Ovary (tissue), 7 donors: ENCODE measurements at regions not wholly inside any gene's neighbourhood (a gene's known extent, or its start where the extent isn't known, plus 50 kb on each side); places are given as distances from the start of the nearest gene placed in this dataset.

Experiments
- DNase-seq, 5 donors: peaks; one replicate each; pipeline ENCODE4 v3.0.0-alpha.2; 2019 to 2020
- H3K27ac ChIP-seq, 2 donors: fragments of 200-600 bp; one replicate each; pipeline versions ENCODE4 v1.5.1 to v1.8.0; 2019 to 2022
- H3K27me3 ChIP-seq: fragments of 200-600 bp; one replicate; pipeline ENCODE4 v1.8.0; 2022
- H3K36me3 ChIP-seq: fragments of 200-600 bp; sonication (generic); one replicate; pipeline ENCODE4 v1.5.1; 2019
- H3K4me1 ChIP-seq: one replicate; pipeline ENCODE4 v1.8.1; 2013; ENCODE audit warnings: mild to moderate bottlenecking, moderate library complexity; ENCODE audit not compliant: insufficient read depth
- H3K4me3 ChIP-seq: fragments of 200-600 bp; sonication (generic); one replicate; pipeline ENCODE4 v1.5.1; 2017
- H3K9me3 ChIP-seq, 2 donors: fragments of 200-600 bp in 1 of 2; sonication (generic) in 1 of 2; one replicate each; pipeline versions ENCODE4 v1.5.1 to v1.8.1; 2013 to 2019; ENCODE audit warnings: mild to moderate bottlenecking in 1 of 2, moderate library complexity in 1 of 2
- CTCF ChIP-seq, 3 donors: fragments of 450-650 bp in 2 of 3; fragments of 200-600 bp in 1 of 3; IDR thresholded peaks; one replicate each; pipeline versions ENCODE4 v1.5.1 to v1.8.0; 2016 to 2022; ENCODE audit warnings: antibody characterized with exemption in 3 of 3, mild to moderate bottlenecking in 1 of 3
- EP300 ChIP-seq: sonication (generic); formaldehyde crosslinking; IDR thresholded peaks from one replicate; pipeline ENCODE4 v1.6.1; 2017; ENCODE audit warnings: antibody characterized with exemption
- POLR2A ChIP-seq: fragments of 450-650 bp; IDR thresholded peaks from one replicate; pipeline ENCODE4 v1.6.1; 2017; ENCODE audit warnings: antibody characterized with exemption, mild to moderate bottlenecking, moderate library complexity
- WGBS, 3 donors: extraction: QIAGEN DNeasy Blood & Tissue Kit in 1 of 3; methylation state at CpG; one replicate each; pipeline versions ENCODE4 v1.1.5 to v1.1.7; 2013 to 2017; 5-methylcytosine and 5-hydroxymethylcytosine counted together
- intact Hi-C, 4 donors: fragments of 100-400 bp; cut with DNase I; formaldehyde crosslinking; loops; one replicate each; pipeline versions ENCODE4 v1.11.0 to v1.15.1; 2022 to 2023
- donor health status: DM: no; HTN: no; CAD: no; lungs with moderate emphysema.
- donor health status: DM: no; HTN: no; CAD: no.
- donor health status: Bipolar disorder and iron deficiency.
- donor health status: DM: no; HTN: no; CAD: no.
- donor health status: DM: yes; HTN: yes; CAD: no.

- Histone ChIP-seq H3K36me3 (no peaks in the 10 kb centered on the region), H3K4me1 (peaks cover 1% of the 10 kb centered on the region), H3K4me3 (no peak overlapping the region), H3K27me3 (no peaks in the 10 kb centered on the region), H3K27ac (no peak overlapping the region), H3K9me3 (no peaks in the 10 kb centered on the region)
- TF ChIP-seq CTCF (IDR thresholded peaks at IDR 0.05) (no peak), EP300 (no peak), POLR2A (no peak)
- WGBS, 3 donors: 90 to 93% (median 93%) methylated on average over 3 of the region's 3 CpGs
- DNase-seq: no peak
- intact Hi-C loops: no loop called here
Measured at GRCh38 chr21:16608209-16608830, 878.5 kb downstream of the USP25 start.

- Histone ChIP-seq H3K27ac (no peak overlapping the region), H3K9me3 (no peaks in the 10 kb centered on the region), H3K36me3 (no peaks in the 10 kb centered on the region), H3K4me1 (no peaks in the 10 kb centered on the region), H3K27me3 (no peaks in the 10 kb centered on the region), H3K4me3 (no peak overlapping the region)
- no peak for DNase-seq
- intact Hi-C loops: no loop called here
- 75 to 88% (median 84%) methylated on average over 2 of the region's 2 CpGs for WGBS, 3 donors
- TF ChIP-seq CTCF (IDR thresholded peaks at IDR 0.05) (no peak), EP300 (no peak), POLR2A (no peak)
Measured at GRCh38 chr21:16619281-16619680, 889.5 kb downstream of the USP25 start.

GRCh38 chr21:16620786-16621320 is 891.1 kb downstream of the USP25 start:
- no peaks in the 10 kb centered on the region for H3K4me1 ChIP-seq
- TF ChIP-seq EP300 (no peak), POLR2A (no peak), CTCF (IDR thresholded peaks at IDR 0.05) (no peak)
- 90 to 97% (median 97%) methylated on average over 1 of the region's 1 CpG for WGBS, 3 donors
- no peak overlapping the region for H3K4me3 ChIP-seq
- DNase-seq: no peak
- intact Hi-C loops: no loop called here
- H3K27ac ChIP-seq: no peak overlapping the region
- H3K9me3 ChIP-seq: no peaks in the 10 kb centered on the region
- H3K36me3 ChIP-seq: no peaks in the 10 kb centered on the region
- H3K27me3 ChIP-seq: no peaks in the 10 kb centered on the region

GRCh38 chr21:16624479-16625118 is 888.2 kb upstream of the CXADR start:
- TF ChIP-seq EP300: no peak
- no peak for TF ChIP-seq POLR2A
- TF ChIP-seq CTCF (IDR thresholded peaks at IDR 0.05): no peak
- no peak for DNase-seq
- H3K27me3 ChIP-seq: no peaks in the 10 kb centered on the region
- H3K4me1 ChIP-seq: no peaks in the 10 kb centered on the region
- H3K27ac ChIP-seq: no peak overlapping the region
- H3K9me3 ChIP-seq: no peaks in the 10 kb centered on the region
- intact Hi-C loops: no loop called here
- H3K4me3 ChIP-seq: no peak overlapping the region
- 38 to 53% (median 42%) methylated on average over 5 of the region's 5 CpGs for WGBS, 3 donors
- H3K36me3 ChIP-seq: no peaks in the 10 kb centered on the region
